HCT116 (cell line): ENCODE measurements at regions not wholly inside any gene's neighbourhood (a gene's known extent, or its start where the extent isn't known, plus 50 kb on each side); places are given as distances from the start of the nearest gene placed in this dataset.

Experiments
- ATAC-seq: fragments of 200-7000 bp; cut with Tn5 transposase; 2 replicates; pipeline ENCODE4 v1.9.1; 2020; ENCODE audit warnings: mild to moderate bottlenecking, moderate library complexity
- BruUV-seq: library from RNA; stranded (reverse); fragments of 400-500 nt; replicated peaks from 2 replicates; lab custom pipeline; 2021; lab: Mats Ljungman, UMichigan
- CTCF ChIA-PET: fragments of 300-600 bp; sonication (Branson Sonifier 250); formaldehyde crosslinking; loops from one replicate; lab custom pipeline; 2021; ENCODE audit warnings: antibody characterized with exemption; lab: Charles Lee
- POLR2A ChIA-PET: fragments of 300-600, 350-600 bp; sonication (Branson Sonifier 250); formaldehyde crosslinking; loops from one replicate; lab custom pipeline; 2021; ENCODE audit warnings: antibody characterized with exemption; lab: Charles Lee
- RAD21 ChIA-PET, 2 experiments: fragments of 300-600 bp; sonication (Branson Sonifier 250); formaldehyde crosslinking; loops; one replicate each; lab custom pipeline; 2023; ENCODE audit warnings: low total read pairs in 2 of 2; ENCODE audit not compliant: uncharacterized antibody in 2 of 2, unreplicated experiment in 2 of 2, low non-redundant PET in 1 of 2; lab: Charles Lee
- DNase-seq: peaks from one replicate; pipeline ENCODE4 v3.0.0-alpha.2; 2010; ENCODE audit warnings: low read depth, low spot score
- H2AFZ ChIP-seq: fragments of 200-600 bp; shearing (Covaris generic), sonication (generic); 2 replicates; pipeline ENCODE4 v1.6.1; 2017; ENCODE audit warnings: low read depth, mixed run types, mixed read lengths, antibody characterized with exemption, low read length; ENCODE audit not compliant: poor library complexity, severe bottlenecking
- H3K27ac ChIP-seq: 2 replicates; pipeline ENCODE4 v1.5.1; 2012; ENCODE audit warnings: low read depth, low read length
- H3K27me3 ChIP-seq: fragments of 200-600 bp; sonication (generic); 2 replicates; pipeline ENCODE4 v1.6.1; 2016; ENCODE audit warnings: mixed run types, low read length, mixed read lengths; ENCODE audit not compliant: insufficient read depth
- H3K36me3 ChIP-seq, 2 experiments: fragments of 200-500 bp in 1 of 2; fragments of 200-600 bp in 1 of 2; sonication (Bioruptor generic) in 1 of 2; sonication (generic) in 1 of 2; 2 replicates each; pipeline versions ENCODE4 v1.5.1 to v1.6.1; 2014 to 2016; ENCODE audit warnings: low read length in 2 of 2, inconsistent platforms in 1 of 2, mixed read lengths in 1 of 2, mixed run types in 1 of 2; ENCODE audit not compliant: insufficient read depth in 2 of 2, control insufficient read depth in 1 of 2
- H3K4me1 ChIP-seq, 2 experiments: fragments of 200-600 bp in 1 of 2; sonication (generic) in 1 of 2; 2 replicates each; pipeline versions ENCODE4 v1.5.1 to v1.6.1; 2012 to 2017; ENCODE audit warnings: low read length in 2 of 2, inconsistent platforms in 1 of 2, mild to moderate bottlenecking in 1 of 2, mixed read lengths in 1 of 2, mixed run types in 1 of 2, moderate library complexity in 1 of 2; ENCODE audit not compliant: insufficient read depth in 2 of 2, control insufficient read depth in 1 of 2
- H3K4me2 ChIP-seq: fragments of 200-600 bp; sonication (generic); 2 replicates; pipeline ENCODE4 v1.6.1; 2017; ENCODE audit warnings: mixed run types, low read length, mixed read lengths
- H3K4me3 ChIP-seq, 2 experiments: fragments of 200-600 bp in 1 of 2; sonication (generic) in 1 of 2; replicated peaks in 1 of 2; 2 replicates each; pipeline ENCODE4 v1.5.1; 2011 to 2016; ENCODE audit warnings: low read length in 2 of 2, control low read depth in 1 of 2, low read depth in 1 of 2, mild to moderate bottlenecking in 1 of 2, mixed read lengths in 1 of 2, mixed run types in 1 of 2
- H3K79me2 ChIP-seq: fragments of 200-600 bp; sonication (generic); 2 replicates; pipeline ENCODE4 v1.6.1; 2017; ENCODE audit warnings: mild to moderate bottlenecking, mixed run types, low read length, moderate library complexity, mixed read lengths; ENCODE audit not compliant: insufficient read depth
- H3K9ac ChIP-seq: fragments of 200-600 bp; sonication (generic); 2 replicates; pipeline ENCODE4 v1.6.1; 2016; ENCODE audit warnings: low read length, mixed read lengths
- H3K9me2 ChIP-seq: fragments of 200-600 bp; sonication (generic), shearing (Covaris generic); 2 replicates; pipeline ENCODE4 v1.6.1; 2017; ENCODE audit warnings: mixed run types, mild to moderate bottlenecking, moderate library complexity; ENCODE audit not compliant: insufficient read depth
- H3K9me3 ChIP-seq, 2 experiments: fragments of 200-500 bp in 1 of 2; fragments of 200-600 bp in 1 of 2; sonication (Bioruptor generic) in 1 of 2; sonication (generic) in 1 of 2; 2 replicates each; pipeline ENCODE4 v1.6.1; 2014 to 2017; ENCODE audit warnings: low read length in 2 of 2, mixed read lengths in 2 of 2, inconsistent platforms in 1 of 2, low read depth in 1 of 2, mild to moderate bottlenecking in 1 of 2, mixed run types in 1 of 2, moderate library complexity in 1 of 2; ENCODE audit not compliant: control insufficient read depth in 1 of 2, insufficient read depth in 1 of 2
- H4K20me1 ChIP-seq: fragments of 200-600 bp; sonication (generic), shearing (Covaris generic); 2 replicates; pipeline ENCODE4 v1.6.1; 2017; ENCODE audit warnings: mixed run types, mild to moderate bottlenecking, moderate library complexity; ENCODE audit not compliant: insufficient read depth
- ATF3 ChIP-seq: IDR thresholded peaks from 2 replicates; pipeline ENCODE4 v1.6.1; 2012
- CBX3 ChIP-seq: IDR thresholded peaks from 2 replicates; pipeline ENCODE4 v1.6.1; 2012; ENCODE audit warnings: low read depth
- CTCF ChIP-seq, 3 experiments: fragments of 200-600 bp in 1 of 3; sonication (generic) in 1 of 3; IDR thresholded peaks in 2 of 3; conservative IDR thresholded peaks in 1 of 3; 2 replicates each; pipeline ENCODE4 v1.5.1; 2012 to 2017; ENCODE audit warnings: low read depth in 2 of 3, low read length in 2 of 3, antibody characterized with exemption in 1 of 3, borderline replicate concordance in 1 of 3, control low read depth in 1 of 3, mild to moderate bottlenecking in 1 of 3, mixed read lengths in 1 of 3, mixed run types in 1 of 3, moderate library complexity in 1 of 3; ENCODE audit not compliant: insufficient read depth in 1 of 3
- ELF1 ChIP-seq: IDR thresholded peaks from 2 replicates; pipeline ENCODE4 v1.6.1; 2012; ENCODE audit warnings: low read depth, borderline replicate concordance
- EZH2phosphoT487 ChIP-seq: fragments of 200-600 bp; IDR thresholded peaks from 2 replicates; pipeline ENCODE4 v1.6.1; 2018; ENCODE audit warnings: antibody characterized with exemption, borderline replicate concordance
- JUND ChIP-seq: IDR thresholded peaks from 2 replicates; pipeline ENCODE4 v1.6.1; 2012
- MAX ChIP-seq: IDR thresholded peaks from 2 replicates; pipeline ENCODE4 v1.6.1; 2012
- POLR2AphosphoS5 ChIP-seq: IDR thresholded peaks from 2 replicates; pipeline ENCODE4 v1.6.1; 2011; ENCODE audit warnings: mild to moderate bottlenecking, low read depth, low read length, moderate library complexity
- RAD21 ChIP-seq: IDR thresholded peaks from 2 replicates; pipeline ENCODE4 v1.6.1; 2012; ENCODE audit warnings: low read depth, mild to moderate bottlenecking
- SIN3A ChIP-seq: IDR thresholded peaks from 2 replicates; pipeline ENCODE4 v1.6.1; 2012; ENCODE audit warnings: low read depth
- SP1 ChIP-seq: IDR thresholded peaks from 2 replicates; pipeline ENCODE4 v1.6.1; 2012; ENCODE audit warnings: low read depth
- TCF7L2 ChIP-seq: IDR thresholded peaks from 2 replicates; pipeline ENCODE4 v1.7.0; 2011; ENCODE audit warnings: borderline replicate concordance, inconsistent platforms; ENCODE audit not compliant: insufficient read depth, insufficient read length; ENCODE audit errors: extremely low read depth
- YY1 ChIP-seq: IDR thresholded peaks from 2 replicates; pipeline ENCODE4 v1.6.1; 2011; ENCODE audit warnings: low read length, low read depth, moderate library complexity, mild to moderate bottlenecking; ENCODE audit not compliant: insufficient replicate concordance; ENCODE audit errors: extremely low read depth
- ZNF274 ChIP-seq: fragments of 200-500 bp; sonication (Bioruptor generic); IDR thresholded peaks from 2 replicates; pipeline ENCODE4 v1.6.1; 2014; ENCODE audit warnings: mild to moderate bottlenecking, low read depth, low read length, inconsistent platforms
- intact Hi-C: fragments of 100-400 bp; cut with micrococcal nuclease; formaldehyde crosslinking; loops from 2 replicates; pipeline ENCODE4 v1.10.0; 2022

- no peaks in the 10 kb centered on the region for H4K20me1 ChIP-seq
- H3K4me3 ChIP-seq: no peak overlapping the region
- ChIA-PET POLR2A (no interaction called here), CTCF (no interaction called here), RAD21 (no interaction called here)
- H3K4me2 ChIP-seq: no peak overlapping the region
- intact Hi-C loops: no loop called here
- ATAC-seq (no peak), DNase-seq (no peak)
- no peaks in the 10 kb centered on the region for H3K79me2 ChIP-seq
- H3K27ac ChIP-seq: no peak overlapping the region
- H3K4me1 ChIP-seq: no peaks in the 10 kb centered on the region
- no peaks in the 10 kb centered on the region for H3K9me2 ChIP-seq
- no peaks in the 10 kb centered on the region for H3K27me3 ChIP-seq
- TF ChIP-seq YY1: no peak
- TF ChIP-seq JUND: no peak
- TF ChIP-seq TCF7L2: no peak
- TF ChIP-seq ELF1: no peak
- TF ChIP-seq MAX: no peak
- no peak for TF ChIP-seq SP1
- TF ChIP-seq ATF3: no peak
- no peak for TF ChIP-seq POLR2AphosphoS5
- no peak for TF ChIP-seq EZH2phosphoT487
- no peak for TF ChIP-seq CTCF (IDR thresholded peaks at IDR 0.05 in 2 of 3, conservative IDR thresholded peaks at IDR 0.05 in 1 of 3; ENCODE audit: borderline replicate concordance in 1 of 3, insufficient read depth in 1 of 3, low read depth in 2 of 3, low read length in 2 of 3)
- no peak for TF ChIP-seq ZNF274
- TF ChIP-seq RAD21: no peak
- TF ChIP-seq CBX3: no peak
- TF ChIP-seq SIN3A: no peak
- no peaks in the 10 kb centered on the region for H3K9me3 ChIP-seq
- BruUV-seq: no TSS peak
- H2AFZ ChIP-seq: no peak overlapping the region
- no peak overlapping the region for H3K9ac ChIP-seq
- H3K36me3 ChIP-seq: no peaks in the 10 kb centered on the region
These were observed 191.2 kb upstream of the PDE10A start for GRCh38 chr6:165854061-165854862.
